ENCODE measurements at regions not wholly inside any gene's neighbourhood (a gene's known extent, or its start where the extent isn't known, plus 50 kb on each side); places are given as distances from the start of the nearest gene placed in this dataset.

DNA sequence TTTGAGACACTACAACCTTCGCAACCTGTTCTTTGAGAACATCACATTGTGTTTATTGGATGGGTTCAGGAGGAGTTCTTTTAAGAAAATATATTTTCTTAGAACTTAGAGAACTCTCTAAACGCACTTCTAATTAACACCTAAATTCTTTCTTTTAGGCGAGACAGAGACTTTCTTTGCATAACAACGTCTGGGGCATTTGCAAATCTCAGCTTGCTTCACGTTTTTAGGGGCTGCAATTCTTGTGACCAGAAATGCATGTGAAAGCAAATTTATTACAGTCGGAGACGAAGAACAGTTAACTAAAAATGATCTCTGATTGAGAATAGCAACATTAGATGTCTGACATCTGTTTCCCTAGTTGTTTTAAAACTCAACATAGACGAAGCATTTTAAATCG lies 568.3 kb upstream of the ZNF717 start:
- Mint-ChIP-seq H3K4me1 (no peaks in the 10 kb centered on the region), H3K27ac (no peak overlapping the region), H3K27me3 (no peaks in the 10 kb centered on the region), H3K4me3 (no peak overlapping the region), H3K36me3 (ENCODE audit: low read depth) (no peaks in the 10 kb centered on the region), H3K9me3 (peaks cover 2% of the 10 kb centered on the region)
- POLR2A ChIA-PET, result no interaction called here
- CTCF ChIA-PET, result no interaction called here
- no peak for DNase-seq

DNA sequence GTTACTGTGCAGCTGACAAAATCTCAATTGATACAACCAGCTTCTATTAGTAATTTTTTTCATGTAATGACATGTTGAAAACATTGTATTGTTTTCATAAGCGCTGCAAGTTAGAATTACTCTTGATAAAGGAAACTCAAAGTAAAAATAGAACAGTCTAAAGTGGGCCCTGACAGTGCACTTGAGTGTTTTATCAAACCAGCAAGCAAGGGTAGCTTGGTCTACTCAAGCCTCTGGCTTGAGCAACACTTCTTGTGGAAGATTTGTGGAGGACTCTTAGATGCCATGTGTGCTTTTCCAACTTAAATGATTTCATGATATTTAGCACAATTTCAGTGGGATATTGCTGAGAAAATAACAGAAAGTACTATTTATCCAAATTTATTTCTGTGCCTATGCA lies 575.7 kb upstream of the ZNF717 start:
- Mint-ChIP-seq H3K9me3 (no peaks in the 10 kb centered on the region), H3K27me3 (no peaks in the 10 kb centered on the region), H3K4me1 (no peaks in the 10 kb centered on the region), H3K27ac (no peak overlapping the region), H3K36me3 (ENCODE audit: low read depth) (no peaks in the 10 kb centered on the region), H3K4me3 (no peak overlapping the region)
- POLR2A ChIA-PET, result no interaction called here
- DNase-seq, result no peak
- CTCF ChIA-PET, result no interaction called here

DNA sequence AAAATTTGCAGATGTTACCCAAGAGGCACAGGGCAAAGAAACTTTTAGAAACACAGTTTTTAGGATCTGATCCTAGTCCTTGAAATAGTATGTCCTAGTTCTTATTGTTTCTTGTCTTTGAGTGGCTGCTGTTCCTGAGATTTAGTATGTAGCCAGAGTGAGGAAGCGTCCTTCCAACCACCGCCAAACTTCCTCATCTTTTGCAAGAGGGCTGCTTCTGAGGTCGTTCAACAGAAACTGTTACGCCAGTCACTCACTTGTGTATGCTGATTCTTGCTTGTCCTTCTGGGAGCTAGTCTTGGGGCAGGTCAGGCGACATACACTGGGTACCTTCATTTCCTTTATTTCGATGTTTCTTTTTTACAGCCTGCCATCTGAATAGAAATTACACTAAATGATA lies 577.3 kb upstream of the ZNF717 start:
- Mint-ChIP-seq H3K9me3 (no peaks in the 10 kb centered on the region), H3K36me3 (ENCODE audit: low read depth) (no peaks in the 10 kb centered on the region), H3K4me3 (no peak overlapping the region), H3K27ac (no peak overlapping the region), H3K27me3 (no peaks in the 10 kb centered on the region), H3K4me1 (no peaks in the 10 kb centered on the region)
- DNase-seq, result no peak
- ChIA-PET POLR2A (no interaction called here), CTCF (no interaction called here)

DNA sequence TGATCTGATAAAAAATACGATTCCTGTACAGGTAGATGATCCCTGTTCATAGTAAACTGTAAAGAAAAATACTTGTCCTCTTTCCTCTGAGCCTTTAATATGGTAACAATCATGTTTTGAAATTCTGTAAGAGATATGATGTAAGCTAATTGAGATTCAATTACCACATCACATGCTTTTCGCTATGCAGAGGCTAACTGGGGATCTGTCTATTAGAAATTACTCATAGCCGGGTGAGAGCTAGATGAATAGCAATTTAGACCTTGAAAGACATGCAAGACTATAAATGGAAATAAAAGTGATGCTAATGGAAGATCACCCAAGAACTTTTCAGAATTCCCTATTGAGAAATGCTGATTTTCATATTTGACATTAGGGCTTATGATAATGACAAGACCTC lies 579.9 kb upstream of the ZNF717 start:
- no peaks in the 10 kb centered on the region for H3K9me3 Mint-ChIP-seq
- POLR2A ChIA-PET, result no interaction called here
- H3K4me3 Mint-ChIP-seq, result no peak overlapping the region
- CTCF ChIA-PET, result no interaction called here
- DNase-seq, result no peak
- no peaks in the 10 kb centered on the region for H3K4me1 Mint-ChIP-seq
- H3K27me3 Mint-ChIP-seq, result no peaks in the 10 kb centered on the region
- no peaks in the 10 kb centered on the region for H3K36me3 Mint-ChIP-seq (ENCODE audit: low read depth)
- no peak overlapping the region for H3K27ac Mint-ChIP-seq

DNA sequence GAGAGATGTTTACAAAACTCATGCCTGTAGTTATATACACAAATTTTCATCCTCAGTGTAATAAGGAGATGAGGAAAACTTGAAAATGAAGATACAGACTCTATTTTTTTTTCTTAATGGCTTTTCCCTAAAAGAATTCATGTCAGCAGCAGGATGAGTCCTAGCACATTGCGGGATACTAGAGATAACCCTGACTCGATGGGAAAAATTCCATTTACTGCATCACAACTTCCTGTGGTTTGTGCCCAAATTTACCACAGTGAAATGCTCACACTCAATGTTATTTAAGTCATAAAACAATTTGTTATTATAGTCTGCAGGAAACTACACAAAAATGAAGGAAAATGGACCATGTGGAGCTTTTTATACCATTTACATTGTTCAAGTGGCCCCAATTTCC lies 581.9 kb upstream of the ZNF717 start:
- Mint-ChIP-seq H3K27me3 (no peaks in the 10 kb centered on the region), H3K9me3 (no peaks in the 10 kb centered on the region), H3K36me3 (ENCODE audit: low read depth) (no peaks in the 10 kb centered on the region), H3K27ac (no peak overlapping the region), H3K4me1 (no peaks in the 10 kb centered on the region), H3K4me3 (no peak overlapping the region)
- no peak for DNase-seq
- ChIA-PET POLR2A (no interaction called here), CTCF (no interaction called here)

DNA sequence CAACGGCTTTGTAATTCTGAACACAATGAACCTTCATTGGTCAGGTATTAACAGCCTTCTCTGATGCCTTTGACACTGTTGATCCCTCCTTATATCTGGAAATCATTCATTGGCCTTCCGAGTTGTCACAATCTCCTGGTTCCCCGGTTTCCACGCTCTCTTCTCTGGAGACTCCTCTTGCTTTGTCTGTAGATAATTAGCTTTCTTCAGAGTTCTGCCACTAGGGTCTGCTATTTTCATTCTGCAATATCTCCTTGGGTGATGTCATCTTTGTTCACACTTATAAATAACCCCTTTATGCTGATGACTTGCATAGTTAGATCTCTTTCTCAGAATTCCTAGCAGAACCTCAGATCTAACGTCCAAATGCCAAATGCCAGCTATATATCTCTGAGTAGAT lies 583.8 kb upstream of the ZNF717 start:
- ChIA-PET POLR2A (no interaction called here), CTCF (no interaction called here)

GRCh38 chr3:76370749-76371520 lies 585.6 kb upstream of the ZNF717 start:
- no peak overlapping the region for H3K27ac Mint-ChIP-seq
- DNase-seq, result no peak
- POLR2A ChIA-PET, result no interaction called here
- H3K4me3 Mint-ChIP-seq, result no peak overlapping the region
- H3K36me3 Mint-ChIP-seq (ENCODE audit: low read depth), result no peaks in the 10 kb centered on the region
- CTCF ChIA-PET, result no interaction called here
- no peaks in the 10 kb centered on the region for H3K9me3 Mint-ChIP-seq
- no peaks in the 10 kb centered on the region for H3K27me3 Mint-ChIP-seq
- no peaks in the 10 kb centered on the region for H3K4me1 Mint-ChIP-seq

More for the DNA sequence above, 583.8 kb upstream of the ZNF717 start:
- no peak for DNase-seq
- no peaks in the 10 kb centered on the region for H3K4me1 Mint-ChIP-seq
- no peak overlapping the region for H3K27ac Mint-ChIP-seq
- H3K27me3 Mint-ChIP-seq, result no peaks in the 10 kb centered on the region
- H3K4me3 Mint-ChIP-seq, result no peak overlapping the region
- no peaks in the 10 kb centered on the region for H3K9me3 Mint-ChIP-seq
- no peaks in the 10 kb centered on the region for H3K36me3 Mint-ChIP-seq (ENCODE audit: low read depth)

- CTCF ChIA-PET, result no interaction called here
- POLR2A ChIA-PET, result no interaction called here
- Mint-ChIP-seq H3K27me3 (no peaks in the 10 kb centered on the region), H3K4me1 (no peaks in the 10 kb centered on the region), H3K9me3 (no peaks in the 10 kb centered on the region), H3K4me3 (no peak overlapping the region), H3K36me3 (ENCODE audit: low read depth) (no peaks in the 10 kb centered on the region), H3K27ac (no peak overlapping the region)
- DNase-seq, result no peak
Observed at GRCh38 chr3:76372497-76372896, 587.1 kb upstream of the ZNF717 start.

GRCh38 chr3:76377074-76377473 lies 591.7 kb upstream of the ZNF717 start:
- no peak overlapping the region for H3K4me3 Mint-ChIP-seq
- no peak overlapping the region for H3K27ac Mint-ChIP-seq
- POLR2A ChIA-PET, result no interaction called here
- no peaks in the 10 kb centered on the region for H3K27me3 Mint-ChIP-seq
- peaks cover 4% of the 10 kb centered on the region for H3K9me3 Mint-ChIP-seq
- no peaks in the 10 kb centered on the region for H3K36me3 Mint-ChIP-seq (ENCODE audit: low read depth)
- no peaks in the 10 kb centered on the region for H3K4me1 Mint-ChIP-seq
- CTCF ChIA-PET, result no interaction called here
- DNase-seq, result no peak

DNA sequence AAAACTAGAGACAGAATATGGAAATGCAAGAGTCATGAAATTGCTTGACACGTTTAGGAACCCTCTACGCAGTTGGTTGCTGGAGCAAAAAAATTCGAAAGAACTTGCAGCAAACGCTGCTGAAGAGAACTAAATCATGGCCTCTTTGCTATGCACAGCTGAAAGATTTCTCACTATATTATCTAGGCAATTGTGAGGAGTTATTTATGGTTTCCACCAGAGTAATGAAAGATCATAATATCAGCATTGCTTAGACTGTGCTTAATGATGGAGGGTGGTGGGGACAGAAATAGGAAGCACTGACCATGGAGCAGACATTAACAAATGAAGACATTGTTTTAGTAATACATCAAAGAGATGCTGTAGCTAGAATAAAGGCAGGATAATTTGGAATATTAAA lies 593.4 kb upstream of the ZNF717 start:
- ChIA-PET CTCF (no interaction called here), POLR2A (no interaction called here)
- Mint-ChIP-seq H3K36me3 (ENCODE audit: low read depth) (no peaks in the 10 kb centered on the region), H3K9me3 (peaks cover 9% of the 10 kb centered on the region), H3K4me3 (no peak overlapping the region), H3K27ac (no peak overlapping the region), H3K27me3 (no peaks in the 10 kb centered on the region), H3K4me1 (no peaks in the 10 kb centered on the region)
- DNase-seq, result no peak

DNA sequence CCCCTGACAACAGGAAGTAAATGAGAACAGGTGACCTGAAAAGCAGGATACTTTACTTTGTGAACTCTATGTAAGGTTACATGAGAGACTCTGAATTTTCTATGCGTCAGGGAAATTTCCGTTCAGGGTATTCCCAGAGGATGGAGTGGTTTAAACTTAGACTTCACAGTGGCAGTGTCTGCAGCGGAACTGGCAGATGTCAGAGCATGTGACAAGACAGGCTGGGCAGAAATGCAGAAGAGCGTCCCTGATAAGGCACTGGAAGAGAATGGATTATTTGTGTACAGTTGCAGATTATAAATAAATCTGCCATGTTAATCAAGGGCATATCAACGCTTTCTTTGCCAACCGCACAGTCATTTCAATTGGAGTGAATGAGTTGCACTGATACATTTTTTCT lies 598.4 kb upstream of the ZNF717 start:
- Mint-ChIP-seq H3K27me3 (no peaks in the 10 kb centered on the region), H3K4me1 (no peaks in the 10 kb centered on the region), H3K36me3 (ENCODE audit: low read depth) (no peaks in the 10 kb centered on the region), H3K4me3 (no peak overlapping the region), H3K9me3 (peaks cover 11% of the 10 kb centered on the region), H3K27ac (no peak overlapping the region)
- DNase-seq, result no peak
- ChIA-PET CTCF (no interaction called here), POLR2A (no interaction called here)

DNA sequence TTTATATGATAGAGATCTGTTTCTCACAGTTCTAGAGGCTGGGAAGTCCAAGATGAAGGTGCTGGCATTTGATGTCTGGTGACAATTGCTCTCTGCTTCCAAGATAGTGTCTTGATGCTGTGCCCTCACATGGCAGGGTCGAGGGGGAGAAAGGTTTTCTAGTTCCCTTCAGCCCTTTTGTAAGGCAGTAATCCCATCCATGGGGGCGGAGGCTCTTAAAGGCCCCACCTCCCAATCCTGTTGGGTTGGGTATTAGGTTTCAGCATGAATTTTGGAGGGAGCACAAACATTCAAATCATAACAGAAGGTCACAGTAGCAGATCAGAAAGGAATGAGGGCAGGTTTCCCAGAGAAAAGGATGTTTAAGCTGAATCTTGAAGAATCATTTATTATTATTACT lies 601.7 kb upstream of the ZNF717 start:
- peaks cover 7% of the 10 kb centered on the region for H3K9me3 Mint-ChIP-seq
- H3K4me3 Mint-ChIP-seq, result no peak overlapping the region
- no peak overlapping the region for H3K27ac Mint-ChIP-seq
- no peaks in the 10 kb centered on the region for H3K27me3 Mint-ChIP-seq
- H3K36me3 Mint-ChIP-seq (ENCODE audit: low read depth), result no peaks in the 10 kb centered on the region
- ChIA-PET CTCF (no interaction called here), POLR2A (no interaction called here)
- no peak for DNase-seq
- no peaks in the 10 kb centered on the region for H3K4me1 Mint-ChIP-seq

DNA sequence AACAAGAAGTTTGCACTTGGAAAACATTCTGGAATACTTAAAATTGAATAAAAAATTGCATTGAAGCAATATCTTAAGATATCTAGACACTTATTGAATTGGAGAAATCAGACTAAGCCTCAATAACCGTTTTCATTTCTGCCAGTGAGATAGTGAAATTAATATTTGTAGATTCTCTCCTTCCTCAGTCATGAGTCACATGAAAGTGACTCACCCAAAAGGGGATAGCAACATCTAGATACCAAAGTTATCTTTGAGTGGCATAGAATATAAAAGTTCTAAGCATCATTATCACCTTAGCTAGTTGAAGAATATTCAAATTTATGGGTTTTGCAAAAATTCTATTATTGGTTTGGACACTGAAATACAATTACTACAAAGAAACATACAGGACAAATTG lies 614.8 kb upstream of the ZNF717 start:
- peaks cover 2% of the 10 kb centered on the region for H3K9me3 Mint-ChIP-seq
- no peaks in the 10 kb centered on the region for H3K27me3 Mint-ChIP-seq
- CTCF ChIA-PET, result no interaction called here
- no peak for DNase-seq
- no peaks in the 10 kb centered on the region for H3K36me3 Mint-ChIP-seq (ENCODE audit: low read depth)
- no peak overlapping the region for H3K4me3 Mint-ChIP-seq
- POLR2A ChIA-PET, result no interaction called here
- no peak overlapping the region for H3K27ac Mint-ChIP-seq
- H3K4me1 Mint-ChIP-seq, result no peaks in the 10 kb centered on the region

- H3K27ac Mint-ChIP-seq, result no peak overlapping the region
- no peak overlapping the region for H3K4me3 Mint-ChIP-seq
- DNase-seq, result no peak
- peaks cover 2% of the 10 kb centered on the region for H3K9me3 Mint-ChIP-seq
- POLR2A ChIA-PET, result no interaction called here
- no peaks in the 10 kb centered on the region for H3K27me3 Mint-ChIP-seq
- H3K4me1 Mint-ChIP-seq, result no peaks in the 10 kb centered on the region
- CTCF ChIA-PET, result no interaction called here
- no peaks in the 10 kb centered on the region for H3K36me3 Mint-ChIP-seq (ENCODE audit: low read depth)
Observed at GRCh38 chr3:76402926-76403325, 617.6 kb upstream of the ZNF717 start.

Data from activated CD4-positive, alpha-beta T cell treated with anti-CD3 and anti-CD28 coated beads, Interleukin-2, amount 10 ng/mL, durations not matched to agents 7 days and 5 days (primary cell).